ENCODE measurements at regions not wholly inside any gene's neighbourhood (a gene's known extent, or its start where the extent isn't known, plus 50 kb on each side); places are given as distances from the start of the nearest gene placed in this dataset.

GRCh38 chr17:34151102-34151501, 104.0 kb upstream of the CCL2 start:
- no peak for DNase-seq (ENCODE audit: low read depth in 2 of 3, low spot score in 2 of 3)

GRCh38 chr17:34153991-34154390, 101.1 kb upstream of the CCL2 start:
- no peak for DNase-seq (ENCODE audit: low read depth in 2 of 3, low spot score in 2 of 3)

GRCh38 chr17:34154961-34155730, 99.9 kb upstream of the CCL2 start:
- peak in 2 of 3 donors; percentile 74 to 90 for DNase-seq (ENCODE audit: low read depth in 2 of 3, low spot score in 2 of 3)

GRCh38 chr17:34155947-34156346, 99.1 kb upstream of the CCL2 start:
- no peak for DNase-seq (ENCODE audit: low read depth in 2 of 3, low spot score in 2 of 3)

GRCh38 chr17:34156401-34156740, 98.7 kb upstream of the CCL2 start:
- DNase-seq (ENCODE audit: low read depth in 2 of 3, low spot score in 2 of 3) = no peak

GRCh38 chr17:34156741-34157589, 98.1 kb upstream of the CCL2 start:
- peak in 1 of 3 donors; percentile 24 for DNase-seq (ENCODE audit: low read depth in 2 of 3, low spot score in 2 of 3)

- DNase-seq (ENCODE audit: low read depth in 2 of 3, low spot score in 2 of 3) = peak in 2 of 3 donors; percentile 35 to 66
Measured at GRCh38 chr17:34161690-34162089, 93.4 kb upstream of the CCL2 start.

GRCh38 chr17:34163123-34163522, 92.0 kb upstream of the CCL2 start:
- no peak for DNase-seq (ENCODE audit: low read depth in 2 of 3, low spot score in 2 of 3)

- DNase-seq (ENCODE audit: low read depth in 2 of 3, low spot score in 2 of 3) = peak in 2 of 3 donors; percentile 46 to 64
Measured at GRCh38 chr17:34163646-34164045, 91.4 kb upstream of the CCL2 start.

GRCh38 chr17:34164837-34165236, 90.2 kb upstream of the CCL2 start:
- no peak for DNase-seq (ENCODE audit: low read depth in 2 of 3, low spot score in 2 of 3)

GRCh38 chr17:34166352-34166751, 88.7 kb upstream of the CCL2 start:
- DNase-seq (ENCODE audit: low read depth in 2 of 3, low spot score in 2 of 3) = no peak

- DNase-seq (ENCODE audit: low read depth in 2 of 3, low spot score in 2 of 3) = no peak
Measured at GRCh38 chr17:34167354-34167753, 87.7 kb upstream of the CCL2 start.

- no peak for DNase-seq (ENCODE audit: low read depth in 2 of 3, low spot score in 2 of 3)
Measured at GRCh38 chr17:34168989-34169388, 86.1 kb upstream of the CCL2 start.

- DNase-seq (ENCODE audit: low read depth in 2 of 3, low spot score in 2 of 3) = no peak
Measured at GRCh38 chr17:34169496-34169895, 85.6 kb upstream of the CCL2 start.

- peak; percentile 7 to 93 (median 84) for DNase-seq (ENCODE audit: low read depth in 2 of 3, low spot score in 2 of 3)
Measured at GRCh38 chr17:34171245-34171818, 83.8 kb upstream of the CCL2 start.

GRCh38 chr17:34172390-34172918, 82.6 kb upstream of the CCL2 start:
- no peak for DNase-seq (ENCODE audit: low read depth in 2 of 3, low spot score in 2 of 3)

GRCh38 chr17:34173241-34173640, 81.8 kb upstream of the CCL2 start:
- no peak for DNase-seq (ENCODE audit: low read depth in 2 of 3, low spot score in 2 of 3)

GRCh38 chr17:34174496-34174895, 80.6 kb upstream of the CCL2 start:
- DNase-seq (ENCODE audit: low read depth in 2 of 3, low spot score in 2 of 3) = no peak

GRCh38 chr17:34176440-34176839, 78.6 kb upstream of the CCL2 start:
- no peak for DNase-seq (ENCODE audit: low read depth in 2 of 3, low spot score in 2 of 3)

GRCh38 chr17:34177642-34178041, 77.4 kb upstream of the CCL2 start:
- DNase-seq (ENCODE audit: low read depth in 2 of 3, low spot score in 2 of 3) = no peak

GRCh38 chr17:34178092-34178491, 77.0 kb upstream of the CCL2 start:
- DNase-seq (ENCODE audit: low read depth in 2 of 3, low spot score in 2 of 3) = no peak

Measured in hematopoietic multipotent progenitor cell (in vitro differentiated cells).